ENCODE measurements at regions not wholly inside any gene's neighbourhood (a gene's known extent, or its start where the extent isn't known, plus 50 kb on each side); places are given as distances from the start of the nearest gene placed in this dataset.
"Not testable (repeated sequence)": the region's sequence is repeated elsewhere in the genome, so short reads cannot be mapped to it uniquely, and the experiment has no call there.

GRCh38 chr5:62776592-62776991, 198.0 kb downstream of the LRRC70 start:
- not testable (repeated sequence) for H3F3A ChIP-seq (ENCODE audit: insufficient read depth, low read length, poor library complexity, severe bottlenecking); H2AFZ ChIP-seq (ENCODE audit: low read depth, low read length); H4K20me1 ChIP-seq (ENCODE audit: insufficient read depth); H3K36me3 ChIP-seq (ENCODE audit: insufficient read depth, low read length); H3K27me3 ChIP-seq (ENCODE audit: insufficient read depth, low read depth, low read length); H3K9me2 ChIP-seq (ENCODE audit: insufficient read depth, low read length); H3K4me3 ChIP-seq (ENCODE audit: low read length); H3K27ac ChIP-seq (ENCODE audit: low read length); H3K79me2 ChIP-seq (replicated peaks; ENCODE audit: insufficient read depth, low read length); H3K9ac ChIP-seq (ENCODE audit: low read length); H3K4me2 ChIP-seq (ENCODE audit: low read length); H3K9me3 ChIP-seq (ENCODE audit: low read length)

DNA sequence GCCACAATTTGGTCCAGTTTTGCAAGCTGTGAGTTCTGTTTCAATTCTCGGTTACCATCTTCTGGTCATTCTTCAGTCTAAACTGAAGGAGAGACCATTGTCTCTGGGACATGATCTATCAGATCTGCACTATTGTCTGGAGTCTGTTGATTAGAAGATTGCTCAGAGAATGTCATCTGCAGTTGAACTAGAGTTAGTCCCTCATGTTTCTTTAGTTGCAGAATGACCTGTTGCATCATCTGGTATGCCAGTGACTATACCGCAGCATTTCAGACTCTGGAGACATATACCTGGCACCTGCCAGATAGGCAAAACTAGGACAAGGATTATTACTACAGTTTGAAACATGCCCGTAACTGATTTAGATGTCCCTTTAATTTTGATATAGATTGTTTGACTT, 194.8 kb downstream of the LRRC70 start:
- no peaks in the 10 kb centered on the region for H3K9me3 ChIP-seq (ENCODE audit: low read length)
- no peaks in the 10 kb centered on the region for H3K9me2 ChIP-seq (ENCODE audit: insufficient read depth, low read length)
- H3F3A ChIP-seq (ENCODE audit: insufficient read depth, low read length, poor library complexity, severe bottlenecking) = no peaks in the 10 kb centered on the region
- no peaks in the 10 kb centered on the region for H4K20me1 ChIP-seq (ENCODE audit: insufficient read depth)
- H3K27ac ChIP-seq (ENCODE audit: low read length) = no peak overlapping the region
- no peak for TF ChIP-seq EP300 (conservative IDR thresholded peaks at IDR 0.05; ENCODE audit: poor library complexity, severe bottlenecking)
- no peak for TF ChIP-seq EZH2 (IDR thresholded peaks at IDR 0.05; ENCODE audit: borderline replicate concordance, insufficient read depth, low read length, poor library complexity, severe bottlenecking)
- TF ChIP-seq, protein P1, sequence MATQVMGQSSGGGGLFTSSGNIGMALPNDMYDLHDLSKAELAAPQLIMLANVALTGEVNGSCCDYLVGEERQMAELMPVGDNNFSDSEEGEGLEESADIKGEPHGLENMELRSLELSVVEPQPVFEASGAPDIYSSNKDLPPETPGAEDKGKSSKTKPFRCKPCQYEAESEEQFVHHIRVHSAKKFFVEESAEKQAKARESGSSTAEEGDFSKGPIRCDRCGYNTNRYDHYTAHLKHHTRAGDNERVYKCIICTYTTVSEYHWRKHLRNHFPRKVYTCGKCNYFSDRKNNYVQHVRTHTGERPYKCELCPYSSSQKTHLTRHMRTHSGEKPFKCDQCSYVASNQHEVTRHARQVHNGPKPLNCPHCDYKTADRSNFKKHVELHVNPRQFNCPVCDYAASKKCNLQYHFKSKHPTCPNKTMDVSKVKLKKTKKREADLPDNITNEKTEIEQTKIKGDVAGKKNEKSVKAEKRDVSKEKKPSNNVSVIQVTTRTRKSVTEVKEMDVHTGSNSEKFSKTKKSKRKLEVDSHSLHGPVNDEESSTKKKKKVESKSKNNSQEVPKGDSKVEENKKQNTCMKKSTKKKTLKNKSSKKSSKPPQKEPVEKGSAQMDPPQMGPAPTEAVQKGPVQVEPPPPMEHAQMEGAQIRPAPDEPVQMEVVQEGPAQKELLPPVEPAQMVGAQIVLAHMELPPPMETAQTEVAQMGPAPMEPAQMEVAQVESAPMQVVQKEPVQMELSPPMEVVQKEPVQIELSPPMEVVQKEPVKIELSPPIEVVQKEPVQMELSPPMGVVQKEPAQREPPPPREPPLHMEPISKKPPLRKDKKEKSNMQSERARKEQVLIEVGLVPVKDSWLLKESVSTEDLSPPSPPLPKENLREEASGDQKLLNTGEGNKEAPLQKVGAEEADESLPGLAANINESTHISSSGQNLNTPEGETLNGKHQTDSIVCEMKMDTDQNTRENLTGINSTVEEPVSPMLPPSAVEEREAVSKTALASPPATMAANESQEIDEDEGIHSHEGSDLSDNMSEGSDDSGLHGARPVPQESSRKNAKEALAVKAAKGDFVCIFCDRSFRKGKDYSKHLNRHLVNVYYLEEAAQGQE (IDR thresholded peaks at IDR 0.05; ENCODE audit: borderline replicate concordance) = no peak
- no peak for TF ChIP-seq POLR2AphosphoS5 (IDR thresholded peaks at IDR 0.05)
- TF ChIP-seq MXI1 (conservative IDR thresholded peaks at IDR 0.05; ENCODE audit: poor library complexity, severe bottlenecking) = no peak
- TF ChIP-seq RAD21 (conservative IDR thresholded peaks at IDR 0.05) = no peak
- TF ChIP-seq SMC3 (conservative IDR thresholded peaks at IDR 0.05; ENCODE audit: poor library complexity) = no peak
- no peak for TF ChIP-seq TAF1 (IDR thresholded peaks at IDR 0.05; ENCODE audit: low read depth)
- TF ChIP-seq CTCF (IDR thresholded peaks at IDR 0.05; ENCODE audit: poor library complexity, severe bottlenecking) = no peak
- H3K36me3 ChIP-seq (ENCODE audit: insufficient read depth, low read length) = no peaks in the 10 kb centered on the region
- no peak overlapping the region for H3K4me3 ChIP-seq (ENCODE audit: low read length)
- no peak overlapping the region for H3K9ac ChIP-seq (ENCODE audit: low read length)
- H2AFZ ChIP-seq (ENCODE audit: low read depth, low read length) = no peak overlapping the region
- H3K27me3 ChIP-seq (ENCODE audit: insufficient read depth, low read depth, low read length) = no peaks in the 10 kb centered on the region
- H3K79me2 ChIP-seq (replicated peaks; ENCODE audit: insufficient read depth, low read length) = no peaks in the 10 kb centered on the region
- H3K4me2 ChIP-seq (ENCODE audit: low read length) = no peak overlapping the region

DNA sequence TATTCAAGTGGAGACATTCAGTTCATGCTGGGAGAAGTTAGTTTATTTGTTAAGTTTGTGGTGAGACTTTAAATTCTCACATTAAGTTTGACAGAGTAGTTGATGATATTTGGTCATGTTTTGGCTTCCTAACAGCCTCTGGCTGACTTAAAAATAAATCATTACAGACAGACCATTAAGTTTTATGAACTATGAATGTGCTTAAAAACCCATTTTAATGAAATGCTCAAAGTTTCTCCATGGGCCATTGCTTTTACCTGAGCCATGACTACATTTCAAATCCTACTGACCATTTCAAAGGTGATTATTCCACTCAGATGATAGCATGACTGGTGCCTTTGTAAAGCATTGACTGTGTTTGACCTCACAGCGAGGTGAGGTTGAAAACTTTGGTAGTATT, 192.7 kb downstream of the LRRC70 start:
- Histone ChIP-seq H3K9me3 (ENCODE audit: low read length) (no peaks in the 10 kb centered on the region), H3K36me3 (ENCODE audit: insufficient read depth, low read length) (no peaks in the 10 kb centered on the region), H3F3A (ENCODE audit: insufficient read depth, low read length, poor library complexity, severe bottlenecking) (no peaks in the 10 kb centered on the region), H3K4me2 (ENCODE audit: low read length) (no peak overlapping the region), H3K4me3 (ENCODE audit: low read length) (no peak overlapping the region), H3K27ac (ENCODE audit: low read length) (no peak overlapping the region), H2AFZ (ENCODE audit: low read depth, low read length) (no peak overlapping the region), H4K20me1 (ENCODE audit: insufficient read depth) (no peaks in the 10 kb centered on the region), H3K9ac (ENCODE audit: low read length) (no peak overlapping the region), H3K27me3 (ENCODE audit: insufficient read depth, low read depth, low read length) (no peaks in the 10 kb centered on the region), H3K9me2 (ENCODE audit: insufficient read depth, low read length) (no peaks in the 10 kb centered on the region), H3K79me2 (replicated peaks; ENCODE audit: insufficient read depth, low read length) (no peaks in the 10 kb centered on the region)
- TF ChIP-seq EP300 (conservative IDR thresholded peaks at IDR 0.05; ENCODE audit: poor library complexity, severe bottlenecking) (no peak), POLR2AphosphoS5 (IDR thresholded peaks at IDR 0.05) (no peak), SMC3 (conservative IDR thresholded peaks at IDR 0.05; ENCODE audit: poor library complexity) (no peak), RAD21 (conservative IDR thresholded peaks at IDR 0.05) (no peak), MXI1 (conservative IDR thresholded peaks at IDR 0.05; ENCODE audit: poor library complexity, severe bottlenecking) (no peak), EZH2 (IDR thresholded peaks at IDR 0.05; ENCODE audit: borderline replicate concordance, insufficient read depth, low read length, poor library complexity, severe bottlenecking) (no peak), CTCF (IDR thresholded peaks at IDR 0.05; ENCODE audit: poor library complexity, severe bottlenecking) (no peak), TAF1 (IDR thresholded peaks at IDR 0.05; ENCODE audit: low read depth) (no peak)
- TF ChIP-seq, protein P1 (IDR thresholded peaks at IDR 0.05; ENCODE audit: borderline replicate concordance) = no peak
